ES-I3 (cell line): ENCODE measurements at regions not wholly inside any gene's neighbourhood (a gene's known extent, or its start where the extent isn't known, plus 50 kb on each side); places are given as distances from the start of the nearest gene placed in this dataset.

Source experiments
- H3K36me3 ChIP-seq: 2 replicates; pipeline ENCODE4 v1.6.1; 2013; ENCODE audit warnings: mild to moderate bottlenecking, low read length, control low read depth, moderate library complexity; ENCODE audit not compliant: insufficient read depth
- H3K4me1 ChIP-seq: 2 replicates; pipeline ENCODE4 v1.6.1; 2013; ENCODE audit warnings: mild to moderate bottlenecking, control low read depth, low read length; ENCODE audit not compliant: insufficient read depth
- H3K9ac ChIP-seq: 2 replicates; pipeline ENCODE4 v1.6.1; 2013; ENCODE audit warnings: low read depth, mild to moderate bottlenecking, low read length, moderate library complexity
- H3K9me3 ChIP-seq: 2 replicates; pipeline ENCODE4 v1.6.1; 2013; ENCODE audit warnings: mild to moderate bottlenecking, low read length, moderate library complexity; ENCODE audit not compliant: control insufficient read depth, insufficient read depth

DNA sequence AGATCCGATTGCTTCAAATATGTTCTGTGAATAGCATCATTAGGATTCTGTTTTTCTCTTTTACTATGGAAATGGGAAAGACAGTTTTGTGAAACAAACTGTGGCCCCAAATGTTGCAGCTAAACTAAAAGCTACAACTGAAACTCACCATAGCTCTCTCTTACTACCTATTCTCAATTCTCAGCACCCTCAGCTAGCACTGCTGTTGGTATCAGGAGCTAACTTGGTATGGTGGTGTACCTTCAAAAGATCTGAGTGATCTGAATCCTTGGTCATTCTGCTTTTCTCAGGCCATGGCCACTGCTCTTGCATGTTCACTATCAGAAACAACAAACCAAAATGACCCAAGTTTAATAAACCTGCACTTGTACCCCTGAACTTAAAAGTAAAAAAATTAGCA is 1208.0 kb downstream of the SORCS1 start:
- H3K9me3 ChIP-seq, result no peaks in the 10 kb centered on the region

DNA sequence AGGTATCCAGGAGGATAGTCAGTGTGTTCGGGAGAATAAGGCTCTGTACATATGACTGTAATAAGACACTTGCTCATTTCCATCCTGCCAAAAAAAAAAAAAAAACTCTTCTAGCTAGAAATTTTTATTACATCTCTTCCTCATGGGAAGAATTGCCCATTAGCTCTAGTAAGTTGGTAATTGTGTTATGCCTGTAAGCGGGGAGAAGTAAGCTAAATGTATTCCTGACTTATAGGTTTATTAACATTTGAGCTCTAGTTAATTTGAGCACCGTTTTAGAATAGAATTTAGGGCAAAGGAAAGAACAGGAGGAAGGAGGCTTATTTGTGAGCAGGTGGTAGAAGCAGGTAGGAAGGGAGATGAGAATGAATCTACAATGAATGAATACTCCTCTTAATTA is 1210.6 kb downstream of the SORCS1 start:
- Histone ChIP-seq H3K9me3 (no peaks in the 10 kb centered on the region), H3K36me3 (no peaks in the 10 kb centered on the region), H3K9ac (no peak overlapping the region), H3K4me1 (peaks cover 20% of the 10 kb centered on the region; the same call in 1 of the 2 replicates)

More for the DNA sequence above, 1208.0 kb downstream of the SORCS1 start:
- Histone ChIP-seq H3K4me1 (peaks cover 20% of the 10 kb centered on the region; the same call in 1 of the 2 replicates), H3K9ac (no peak overlapping the region), H3K36me3 (no peaks in the 10 kb centered on the region)

DNA sequence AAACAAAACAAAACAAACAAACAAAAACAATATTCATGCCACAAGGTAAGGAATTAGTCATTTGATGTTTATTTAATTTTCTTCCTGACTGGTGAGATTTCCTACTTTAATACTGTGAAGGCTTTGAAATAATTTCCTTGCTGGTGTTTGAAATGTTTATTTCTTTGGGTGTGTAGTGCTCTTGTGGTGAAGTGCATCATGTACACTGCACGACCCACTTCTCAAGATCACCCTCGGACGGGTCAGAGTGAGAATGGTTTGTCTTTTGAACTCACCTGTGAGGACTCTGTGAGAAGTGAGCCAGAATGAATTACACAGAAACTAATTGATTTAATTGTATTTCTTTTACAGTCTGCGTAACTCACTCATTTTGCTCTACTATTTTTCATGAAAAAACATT is 1211.5 kb downstream of the SORCS1 start:
- Histone ChIP-seq H3K4me1 (peaks cover 20% of the 10 kb centered on the region; the same call in 1 of the 2 replicates), H3K9ac (no peak overlapping the region)

DNA sequence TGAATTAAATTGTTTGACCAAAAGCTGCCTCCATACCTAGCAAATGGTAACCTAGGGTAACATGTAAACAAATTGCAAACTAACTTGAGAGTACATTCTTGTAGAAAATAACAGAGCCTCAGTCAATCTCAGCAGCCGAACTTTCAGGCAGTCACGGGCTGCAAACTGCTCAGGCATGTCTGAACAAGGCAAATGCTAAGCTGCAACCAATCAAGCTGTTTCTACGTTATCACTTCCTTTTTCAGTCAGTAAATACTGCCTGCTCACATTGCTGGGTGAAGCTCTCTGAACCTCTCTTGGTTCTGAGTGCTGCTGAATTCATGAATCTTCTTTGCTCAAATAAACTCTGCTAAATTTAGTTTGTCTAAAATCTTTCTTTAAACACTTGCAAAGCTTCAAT is 1212.4 kb downstream of the SORCS1 start:
- Histone ChIP-seq H3K36me3 (no peaks in the 10 kb centered on the region), H3K4me1 (peaks cover 20% of the 10 kb centered on the region; the same call in 1 of the 2 replicates), H3K9ac (no peak overlapping the region), H3K9me3 (no peaks in the 10 kb centered on the region)

More for the DNA sequence above, 1211.5 kb downstream of the SORCS1 start:
- H3K9me3 ChIP-seq, result no peaks in the 10 kb centered on the region
- H3K36me3 ChIP-seq, result no peaks in the 10 kb centered on the region

DNA sequence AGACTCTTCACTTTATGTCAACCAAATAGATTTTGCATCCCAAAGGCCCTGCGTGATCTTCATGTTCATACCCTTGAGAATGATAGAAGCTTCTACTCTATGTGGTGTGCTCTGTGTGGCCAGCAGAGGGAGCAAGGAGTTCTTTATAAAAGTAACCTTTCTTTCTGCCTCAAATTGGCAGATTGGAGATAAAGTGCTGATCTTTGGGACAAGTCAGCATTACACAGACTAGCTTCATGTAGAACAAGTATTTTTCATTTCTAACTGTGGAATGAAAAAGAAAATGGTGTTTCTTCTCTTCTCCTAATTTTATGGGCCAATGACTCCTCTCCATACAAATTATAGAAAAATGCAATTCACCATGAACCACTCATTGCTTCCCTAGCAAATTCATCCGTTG is 1214.1 kb downstream of the SORCS1 start:
- Histone ChIP-seq H3K36me3 (no peaks in the 10 kb centered on the region), H3K4me1 (peaks cover 20% of the 10 kb centered on the region; the same call in 1 of the 2 replicates), H3K9me3 (no peaks in the 10 kb centered on the region), H3K9ac (no peak overlapping the region)

DNA sequence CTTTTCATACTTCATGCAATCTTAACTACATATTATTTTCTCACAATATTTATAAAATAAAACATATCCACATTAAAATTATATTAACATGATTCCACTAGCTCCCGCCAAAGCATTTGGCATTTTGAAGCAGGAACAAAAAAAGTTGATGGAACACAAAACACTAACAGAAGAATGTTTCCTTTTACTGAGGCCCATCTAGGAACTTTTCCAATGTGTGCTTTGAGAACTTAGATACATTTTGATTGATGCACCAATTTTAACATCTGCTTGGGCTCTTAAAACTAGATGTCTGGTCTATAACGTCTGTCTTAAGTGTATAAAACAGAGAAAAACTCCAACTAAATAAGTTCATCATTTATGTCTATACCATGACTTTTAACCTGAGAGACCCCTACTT is 1214.8 kb downstream of the SORCS1 start:
- no peaks in the 10 kb centered on the region for H3K9me3 ChIP-seq
- H3K4me1 ChIP-seq, result peaks cover 20% of the 10 kb centered on the region; the same call in 1 of the 2 replicates
- no peaks in the 10 kb centered on the region for H3K36me3 ChIP-seq
- H3K9ac ChIP-seq, result no peak overlapping the region

DNA sequence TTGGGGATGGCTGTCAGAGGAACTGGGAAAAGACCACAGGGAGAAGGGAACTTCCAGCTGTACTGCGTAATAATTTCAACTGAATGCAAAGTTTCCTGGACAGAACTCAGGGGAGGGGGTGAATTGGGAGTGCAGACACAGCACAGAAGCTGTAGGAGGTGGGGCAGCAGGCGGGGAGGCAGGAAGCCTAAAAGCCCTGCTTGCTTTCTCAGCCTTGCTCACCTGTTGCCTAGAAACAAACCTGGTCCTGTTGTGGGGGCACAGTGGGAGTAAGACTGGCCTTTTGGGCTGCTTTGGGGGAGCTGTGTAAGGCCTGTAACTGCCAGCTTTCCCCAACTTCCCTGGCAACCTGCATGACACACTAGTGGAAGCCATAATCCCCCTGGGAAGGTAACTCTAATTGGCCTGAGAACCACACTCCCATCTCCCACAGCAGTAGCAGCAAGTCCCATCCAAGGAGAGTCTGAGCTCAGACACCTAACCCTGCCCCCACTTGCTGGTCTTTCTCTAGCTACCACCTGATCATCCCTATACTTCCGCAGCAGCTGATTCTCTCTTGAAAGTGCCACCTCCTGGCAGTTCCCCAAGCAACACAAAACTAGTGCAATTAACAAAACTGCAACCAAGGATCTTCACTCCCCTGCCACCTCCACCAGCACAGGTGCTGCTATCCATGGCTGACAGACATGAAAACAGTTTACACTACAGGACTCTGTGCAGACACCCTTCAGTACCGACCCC is 1239.3 kb downstream of the SORCS1 start:
- H3K36me3 ChIP-seq, result no peaks in the 10 kb centered on the region
- H3K9me3 ChIP-seq, result no peaks in the 10 kb centered on the region; the same call in 1 of the 2 replicates
- no peak overlapping the region for H3K9ac ChIP-seq
- 0 out of 2 replicates have a peak, but pooled peaks cover 4% of the 10 kb centered on the region for H3K4me1 ChIP-seq

DNA sequence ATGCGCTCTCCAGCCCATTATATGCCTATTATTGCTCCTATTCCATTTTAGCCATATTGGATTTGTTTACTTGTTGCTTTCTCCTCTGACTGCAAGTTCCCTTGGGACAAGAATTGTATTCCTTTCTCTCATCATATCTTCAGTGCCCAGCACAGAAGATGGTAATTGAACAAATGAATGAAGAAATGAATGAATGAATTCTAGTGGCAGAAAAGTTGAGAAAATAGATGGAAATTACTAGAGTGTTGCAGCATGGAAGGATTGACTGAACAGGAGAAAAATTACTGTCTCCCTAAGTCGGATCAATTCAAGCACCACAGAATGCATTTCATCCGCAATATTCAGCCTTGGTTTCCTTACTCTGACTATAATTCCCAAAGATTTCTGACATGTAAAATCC is 1243.2 kb downstream of the SORCS1 start:
- Histone ChIP-seq H3K36me3 (no peaks in the 10 kb centered on the region), H3K9me3 (no peaks in the 10 kb centered on the region), H3K9ac (no peak overlapping the region), H3K4me1 (0 out of 2 replicates have a peak, but pooled peaks cover 4% of the 10 kb centered on the region)

DNA sequence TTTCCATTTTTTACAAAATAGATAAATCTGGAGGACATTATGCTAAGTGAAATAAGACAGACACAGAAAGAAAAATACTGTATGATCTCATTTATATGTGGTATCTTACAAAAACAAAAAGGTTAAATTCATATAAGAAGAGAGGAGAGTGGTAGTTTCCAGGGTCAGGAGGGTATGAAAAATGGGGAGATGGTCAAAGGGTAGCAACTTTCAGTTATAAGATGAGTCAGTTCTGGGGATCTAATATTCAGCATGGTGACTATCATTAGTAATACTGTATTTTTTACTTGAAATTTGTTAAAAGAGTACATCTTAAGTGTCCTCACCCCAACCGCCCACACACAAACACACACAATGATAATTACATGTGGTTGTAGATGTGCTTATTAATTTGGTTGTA is 1250.1 kb downstream of the SORCS1 start:
- Histone ChIP-seq H3K9ac (no peak overlapping the region), H3K4me1 (no peaks in the 10 kb centered on the region), H3K36me3 (no peaks in the 10 kb centered on the region), H3K9me3 (no peaks in the 10 kb centered on the region)

DNA sequence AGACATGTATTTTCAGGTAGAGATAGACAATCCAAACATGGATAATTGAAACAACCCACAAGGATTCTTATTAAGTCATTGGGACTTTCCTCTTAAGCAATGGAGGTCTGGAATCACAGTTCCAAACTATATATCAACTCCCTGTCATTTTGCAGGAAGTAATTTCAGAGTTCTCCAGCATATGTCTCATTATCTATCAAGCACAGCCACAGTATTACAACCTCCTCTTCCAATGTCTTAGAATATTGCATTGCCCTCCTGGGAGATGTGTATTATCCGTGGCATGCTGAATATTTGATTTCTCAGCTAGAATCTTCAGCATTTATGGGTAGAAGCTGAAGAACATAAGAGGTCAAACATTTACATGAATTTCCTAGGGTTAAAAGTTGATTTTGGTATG is 1255.8 kb downstream of the SORCS1 start:
- H3K36me3 ChIP-seq, result no peaks in the 10 kb centered on the region
- no peaks in the 10 kb centered on the region for H3K9me3 ChIP-seq
- H3K9ac ChIP-seq, result no peak overlapping the region
- no peaks in the 10 kb centered on the region for H3K4me1 ChIP-seq

DNA sequence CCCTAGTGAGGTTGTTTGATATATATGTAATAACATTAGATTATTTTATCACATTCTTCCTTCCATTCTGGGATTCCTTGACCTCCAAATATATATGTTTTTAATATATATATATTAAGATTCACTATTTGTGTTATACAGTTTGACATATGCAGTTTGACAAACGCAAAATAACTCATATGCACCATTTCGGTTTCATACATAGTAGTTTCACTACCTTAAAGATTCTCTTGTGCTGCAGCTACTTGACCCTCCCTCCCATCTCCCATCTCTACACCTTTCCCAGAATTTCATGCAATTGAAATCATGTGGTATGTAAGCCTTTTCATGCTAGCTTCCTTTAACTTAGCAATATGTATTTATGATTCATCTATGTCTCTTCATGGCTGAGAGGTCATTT is 1244.4 kb downstream of the SORCS3 start:
- no peaks in the 10 kb centered on the region for H3K9me3 ChIP-seq

DNA sequence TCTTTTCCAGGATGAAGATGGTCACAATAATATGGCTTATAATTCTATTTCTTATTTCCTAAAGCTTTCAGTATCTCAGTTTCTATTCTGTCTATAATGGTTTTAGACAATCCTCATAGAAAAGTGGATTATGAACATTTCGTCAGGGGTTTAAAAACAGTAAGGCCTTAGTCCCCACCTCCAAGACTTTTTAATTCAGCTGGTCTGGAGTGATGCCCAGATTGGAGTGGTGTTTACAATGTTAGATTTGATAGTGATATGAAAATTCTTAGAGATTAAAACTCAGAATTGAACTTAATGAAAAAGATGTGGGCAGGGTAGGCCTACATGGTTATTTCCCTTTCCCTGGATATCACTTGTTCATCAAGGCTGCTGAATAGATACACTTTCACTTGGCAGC is 1238.3 kb downstream of the SORCS3 start:
- Histone ChIP-seq H3K36me3 (no peaks in the 10 kb centered on the region), H3K4me1 (no peaks in the 10 kb centered on the region), H3K9ac (no peak overlapping the region), H3K9me3 (no peaks in the 10 kb centered on the region)

More for the DNA sequence above, 1244.4 kb downstream of the SORCS3 start:
- no peaks in the 10 kb centered on the region for H3K4me1 ChIP-seq
- no peak overlapping the region for H3K9ac ChIP-seq
- no peaks in the 10 kb centered on the region for H3K36me3 ChIP-seq

DNA sequence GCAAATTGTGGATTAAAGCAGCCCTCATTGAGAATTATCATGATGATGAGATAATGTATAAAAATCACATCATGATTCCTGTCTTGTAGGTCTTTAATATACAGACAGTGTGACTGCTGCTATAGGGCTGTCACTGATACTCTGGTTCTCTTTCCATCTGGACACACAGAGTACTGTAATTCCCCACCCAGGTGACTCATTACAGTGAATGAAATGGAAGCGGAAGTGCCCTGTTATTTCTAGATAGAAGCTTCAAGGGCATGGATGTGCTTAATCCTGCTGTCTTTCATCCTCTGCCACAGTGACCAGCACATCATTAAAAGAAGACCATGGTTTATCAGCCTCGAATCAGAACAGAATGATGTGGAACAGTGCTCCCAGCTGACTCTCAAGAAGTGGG is 1234.0 kb downstream of the SORCS3 start:
- peaks cover 9% of the 10 kb centered on the region for H3K9me3 ChIP-seq
- no peaks in the 10 kb centered on the region for H3K4me1 ChIP-seq
- no peak overlapping the region for H3K9ac ChIP-seq
- H3K36me3 ChIP-seq, result no peaks in the 10 kb centered on the region

DNA sequence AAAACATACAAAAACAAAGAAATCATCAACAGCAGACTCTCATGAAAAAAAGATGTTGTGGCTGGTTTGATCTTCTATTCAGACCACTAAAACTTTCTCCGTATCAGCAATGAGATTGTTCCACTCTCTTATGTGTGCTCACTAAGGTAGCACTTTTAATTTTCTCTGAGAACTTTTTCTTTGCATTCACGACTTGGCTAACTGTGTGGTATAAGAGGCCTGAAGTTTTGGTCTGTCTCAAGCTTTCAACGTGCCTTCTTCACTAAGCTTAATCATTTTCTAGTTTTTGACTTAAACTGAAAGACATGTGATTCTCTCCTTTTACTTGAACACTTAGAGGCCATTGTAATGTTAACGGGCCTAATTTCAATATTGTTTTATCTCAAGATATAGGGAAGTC is 1231.6 kb downstream of the SORCS3 start:
- no peak overlapping the region for H3K9ac ChIP-seq
- no peaks in the 10 kb centered on the region for H3K36me3 ChIP-seq
- no peaks in the 10 kb centered on the region for H3K4me1 ChIP-seq
- peaks cover 9% of the 10 kb centered on the region for H3K9me3 ChIP-seq

DNA sequence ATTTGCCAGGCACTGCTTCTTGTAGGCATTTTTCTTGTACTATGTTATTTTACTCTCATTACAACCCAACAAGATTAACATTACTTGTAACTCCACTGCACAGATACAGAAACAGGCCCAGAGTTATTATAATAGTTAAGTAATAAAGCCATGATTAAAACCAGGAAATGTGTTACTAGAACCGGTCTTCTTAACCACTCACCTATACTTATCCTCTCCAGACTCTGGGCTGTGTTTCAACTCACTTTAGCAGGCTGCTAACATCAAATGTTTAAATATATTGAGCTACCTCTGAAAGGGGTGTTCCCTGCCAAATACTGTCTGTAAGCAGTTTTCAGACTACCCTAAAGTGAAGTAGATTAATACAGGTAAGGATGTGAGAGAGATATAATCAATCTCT is 1227.8 kb downstream of the SORCS3 start:
- Histone ChIP-seq H3K36me3 (no peaks in the 10 kb centered on the region), H3K4me1 (no peaks in the 10 kb centered on the region)

More for the DNA sequence above, 1227.8 kb downstream of the SORCS3 start:
- Histone ChIP-seq H3K9me3 (peaks cover 9% of the 10 kb centered on the region), H3K9ac (no peak overlapping the region)
